NB4 (cell line): ENCODE measurements at regions not wholly inside any gene's neighbourhood (a gene's known extent, or its start where the extent isn't known, plus 50 kb on each side); places are given as distances from the start of the nearest gene placed in this dataset.

Source experiments
- DNase-seq: peaks from one replicate; pipeline ENCODE4 v3.0.0; 2010; ENCODE audit warnings: low read depth
- H3K4me3 ChIP-seq: one replicate; pipeline ENCODE4 v1.5.1; 2011; ENCODE audit warnings: mild to moderate bottlenecking, low read depth, low read length, moderate library complexity
- MYC ChIP-seq: IDR thresholded peaks from 2 replicates; pipeline ENCODE4 v1.6.1; 2011; ENCODE audit warnings: low read depth, low read length
- POLR2A ChIP-seq: IDR thresholded peaks from 2 replicates; pipeline ENCODE4 v1.6.1; 2011; ENCODE audit warnings: mild to moderate bottlenecking; ENCODE audit not compliant: insufficient read length; ENCODE audit errors: extremely low read depth
- TF ChIP-seq, protein P1 (sequence below): IDR thresholded peaks from 2 replicates; pipeline ENCODE4 v1.6.1; 2011; ENCODE audit warnings: low read depth, low read length
- TF ChIP-seq, protein P2 (sequence below): IDR thresholded peaks from one replicate; pipeline ENCODE4 v1.5.1; 2012; ENCODE audit warnings: low read depth, low read length

DNA sequence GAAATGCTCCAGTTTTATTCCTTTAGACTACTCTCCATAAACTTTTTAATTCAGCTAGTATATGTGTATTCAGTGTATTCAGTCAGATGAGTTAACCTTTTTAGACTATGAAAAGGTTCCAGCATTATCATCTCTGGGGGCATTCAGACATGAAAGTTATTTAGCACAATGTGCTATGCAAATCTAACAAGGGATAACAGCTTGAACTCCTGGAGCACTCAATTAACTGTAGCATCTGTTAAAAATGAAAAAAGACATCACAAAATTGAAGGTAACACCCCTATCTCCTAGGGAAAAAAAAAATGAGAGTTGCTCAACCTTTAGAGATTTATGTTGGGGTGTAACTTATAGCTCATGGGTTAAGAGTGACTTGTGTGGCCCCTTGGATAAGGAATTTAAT is 211.5 kb downstream of the PHLDA1 start:
- TF ChIP-seq, protein P1, sequence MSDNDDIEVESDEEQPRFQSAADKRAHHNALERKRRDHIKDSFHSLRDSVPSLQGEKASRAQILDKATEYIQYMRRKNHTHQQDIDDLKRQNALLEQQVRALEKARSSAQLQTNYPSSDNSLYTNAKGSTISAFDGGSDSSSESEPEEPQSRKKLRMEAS: no peak
- TF ChIP-seq MYC (no peak), POLR2A (no peak)
- TF ChIP-seq, protein P2, sequence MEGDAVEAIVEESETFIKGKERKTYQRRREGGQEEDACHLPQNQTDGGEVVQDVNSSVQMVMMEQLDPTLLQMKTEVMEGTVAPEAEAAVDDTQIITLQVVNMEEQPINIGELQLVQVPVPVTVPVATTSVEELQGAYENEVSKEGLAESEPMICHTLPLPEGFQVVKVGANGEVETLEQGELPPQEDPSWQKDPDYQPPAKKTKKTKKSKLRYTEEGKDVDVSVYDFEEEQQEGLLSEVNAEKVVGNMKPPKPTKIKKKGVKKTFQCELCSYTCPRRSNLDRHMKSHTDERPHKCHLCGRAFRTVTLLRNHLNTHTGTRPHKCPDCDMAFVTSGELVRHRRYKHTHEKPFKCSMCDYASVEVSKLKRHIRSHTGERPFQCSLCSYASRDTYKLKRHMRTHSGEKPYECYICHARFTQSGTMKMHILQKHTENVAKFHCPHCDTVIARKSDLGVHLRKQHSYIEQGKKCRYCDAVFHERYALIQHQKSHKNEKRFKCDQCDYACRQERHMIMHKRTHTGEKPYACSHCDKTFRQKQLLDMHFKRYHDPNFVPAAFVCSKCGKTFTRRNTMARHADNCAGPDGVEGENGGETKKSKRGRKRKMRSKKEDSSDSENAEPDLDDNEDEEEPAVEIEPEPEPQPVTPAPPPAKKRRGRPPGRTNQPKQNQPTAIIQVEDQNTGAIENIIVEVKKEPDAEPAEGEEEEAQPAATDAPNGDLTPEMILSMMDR: no peak
- DNase-seq: no peak
- no peak overlapping the region for H3K4me3 ChIP-seq

GRCh38 chr12:75819512-75819911 is 212.1 kb downstream of the PHLDA1 start:
- H3K4me3 ChIP-seq: no peak overlapping the region
- no peak for TF ChIP-seq MYC
- TF ChIP-seq, protein P1: no peak
- TF ChIP-seq POLR2A: no peak
- TF ChIP-seq, protein P2: no peak
- no peak for DNase-seq

DNA sequence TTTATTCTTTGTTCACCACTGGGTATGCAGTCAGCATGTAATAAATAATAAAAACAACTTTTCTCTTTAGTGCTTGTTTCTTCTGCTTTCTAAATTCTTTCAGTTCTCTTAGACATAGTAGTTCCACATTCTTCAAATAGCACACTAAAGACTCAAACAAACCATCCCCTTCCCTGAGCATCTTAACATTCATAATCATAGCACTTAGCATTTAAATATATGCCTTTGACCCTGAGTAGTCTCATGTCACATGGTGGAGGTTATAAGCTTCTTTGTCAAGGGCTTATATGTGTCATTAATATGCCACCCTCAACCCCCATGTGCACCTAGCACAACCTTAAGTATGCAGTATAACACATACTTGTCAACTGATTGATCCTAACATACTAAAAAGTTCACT is 212.7 kb downstream of the PHLDA1 start:
- TF ChIP-seq, protein P2: no peak
- TF ChIP-seq MYC: no peak
- TF ChIP-seq, protein P1: no peak
- no peak for TF ChIP-seq POLR2A
- no peak overlapping the region for H3K4me3 ChIP-seq
- DNase-seq: no peak

- TF ChIP-seq POLR2A (no peak), MYC (no peak)
- TF ChIP-seq, protein P2: no peak
- TF ChIP-seq, protein P1: no peak
- no peak overlapping the region for H3K4me3 ChIP-seq
- peak; percentile 47 for DNase-seq
Measured at GRCh38 chr12:75816897-75817296, 214.7 kb downstream of the PHLDA1 start.

- no peak overlapping the region for H3K4me3 ChIP-seq
- TF ChIP-seq POLR2A: no peak
- TF ChIP-seq, protein P2: no peak
- DNase-seq: no peak
Measured at GRCh38 chr12:75815756-75816155, 215.8 kb downstream of the PHLDA1 start.
